NB4 (cell line): ENCODE measurements at regions not wholly inside any gene's neighbourhood (a gene's known extent, or its start where the extent isn't known, plus 50 kb on each side); places are given as distances from the start of the nearest gene placed in this dataset.

Experiments used
- DNase-seq: peaks from one replicate; pipeline ENCODE4 v3.0.0; 2010; ENCODE audit warnings: low read depth
- H3K4me3 ChIP-seq: one replicate; pipeline ENCODE4 v1.5.1; 2011; ENCODE audit warnings: mild to moderate bottlenecking, low read depth, low read length, moderate library complexity
- CTCF ChIP-seq: IDR thresholded peaks from one replicate; pipeline ENCODE4 v1.5.1; 2012; ENCODE audit warnings: low read depth, low read length
- MAX ChIP-seq: IDR thresholded peaks from 2 replicates; pipeline ENCODE4 v1.6.1; 2011; ENCODE audit warnings: low read depth, low read length
- MYC ChIP-seq: IDR thresholded peaks from 2 replicates; pipeline ENCODE4 v1.6.1; 2011; ENCODE audit warnings: low read depth, low read length
- POLR2A ChIP-seq: IDR thresholded peaks from 2 replicates; pipeline ENCODE4 v1.6.1; 2011; ENCODE audit warnings: mild to moderate bottlenecking; ENCODE audit not compliant: insufficient read length; ENCODE audit errors: extremely low read depth

- no peak for DNase-seq
- no peak overlapping the region for H3K4me3 ChIP-seq
- TF ChIP-seq MAX: no peak
- TF ChIP-seq MYC: no peak
- no peak for TF ChIP-seq POLR2A
- no peak for TF ChIP-seq CTCF
Measured at GRCh38 chr7:113694149-113694548, 224.7 kb downstream of the PPP1R3A start.

GRCh38 chr7:113684165-113684564 lies 234.6 kb downstream of the PPP1R3A start:
- TF ChIP-seq MAX (no peak), MYC (no peak), CTCF (no peak), POLR2A (no peak)
- H3K4me3 ChIP-seq: no peak overlapping the region

GRCh38 chr7:113677811-113678210 lies 241.0 kb downstream of the PPP1R3A start:
- TF ChIP-seq MAX: no peak
- no peak for TF ChIP-seq CTCF
- TF ChIP-seq POLR2A: no peak
- TF ChIP-seq MYC: no peak
- no peak overlapping the region for H3K4me3 ChIP-seq
- DNase-seq: no peak

More at GRCh38 chr7:113684165-113684564, 234.6 kb downstream of the PPP1R3A start:
- DNase-seq: no peak

GRCh38 chr7:113664867-113665266 lies 253.9 kb downstream of the PPP1R3A start:
- TF ChIP-seq CTCF (no peak), MAX (no peak), MYC (no peak), POLR2A (no peak)
- no peak overlapping the region for H3K4me3 ChIP-seq
- DNase-seq: peak; percentile 15

GRCh38 chr7:113659416-113659815 lies 259.4 kb downstream of the PPP1R3A start:
- H3K4me3 ChIP-seq: no peak overlapping the region
- no peak for TF ChIP-seq MYC
- TF ChIP-seq CTCF: no peak
- no peak for TF ChIP-seq MAX
- no peak for TF ChIP-seq POLR2A
- DNase-seq: no peak

GRCh38 chr7:113657603-113658002 lies 261.2 kb downstream of the PPP1R3A start:
- DNase-seq: no peak
- TF ChIP-seq CTCF (no peak), POLR2A (no peak), MAX (no peak), MYC (no peak)
- H3K4me3 ChIP-seq: no peak overlapping the region
